Natural killer cell treated with Interleukin-12 subunit alpha and Interleukin-12 subunit beta and Interleukin-15 and Interleukin-18, amount 100 ng/mL, for 72 hours (primary cell): ENCODE measurements at regions not wholly inside any gene's neighbourhood (a gene's known extent, or its start where the extent isn't known, plus 50 kb on each side); places are given as distances from the start of the nearest gene placed in this dataset.

Experiments used
- ATAC-seq, 2 donors: fragments of 150-1000 bp; cut with Tn5 transposase in 1 of 2; sonication (Bioruptor Pico), chemical (Tn5 transposase) in 1 of 2; 2 replicates each; pipeline ENCODE4 v1.10.0; 2021
- DNase-seq: peaks from one replicate; pipeline ENCODE4 v3.0.0; 2022; ENCODE audit warnings: low spot score
- H3K27ac Mint-ChIP-seq, 2 donors: 1 replicate in 1 of 2; 2 replicates in 1 of 2; pipeline ENCODE4 v1.8.0; 2022; ENCODE audit warnings: mixed read lengths in 2 of 2, mild to moderate bottlenecking in 1 of 2, moderate library complexity in 1 of 2
- H3K27me3 Mint-ChIP-seq, 2 donors: 1 replicate in 1 of 2; 2 replicates in 1 of 2; pipeline ENCODE4 v1.8.0; 2022; ENCODE audit warnings: mixed read lengths in 2 of 2
- H3K36me3 Mint-ChIP-seq: one replicate; pipeline ENCODE4 v1.8.0; 2022; ENCODE audit warnings: mixed read lengths
- H3K4me1 Mint-ChIP-seq, 2 donors: 1 replicate in 1 of 2; 2 replicates in 1 of 2; pipeline ENCODE4 v1.8.0; 2022; ENCODE audit warnings: low read depth in 2 of 2, mixed read lengths in 2 of 2, mild to moderate bottlenecking in 1 of 2
- H3K4me3 Mint-ChIP-seq: one replicate; pipeline ENCODE4 v1.8.0; 2022; ENCODE audit warnings: mixed read lengths
- H3K9me3 Mint-ChIP-seq: 2 replicates; pipeline ENCODE4 v1.8.0; 2022; ENCODE audit warnings: mixed read lengths

- DNase-seq (no peak), ATAC-seq (no peak)
- Mint-ChIP-seq H3K27ac (no peak overlapping the region), H3K4me1 (no peaks in the 10 kb centered on the region), H3K27me3 (peaks cover 0 to 2% of the 10 kb centered on the region in 2 donors), H3K9me3 (peaks cover under 1% of the 10 kb centered on the region), H3K4me3 (no peak overlapping the region), H3K36me3 (no peaks in the 10 kb centered on the region)
Measured at GRCh38 chr10:8951440-8952089, 897.1 kb downstream of the GATA3 start.

DNA sequence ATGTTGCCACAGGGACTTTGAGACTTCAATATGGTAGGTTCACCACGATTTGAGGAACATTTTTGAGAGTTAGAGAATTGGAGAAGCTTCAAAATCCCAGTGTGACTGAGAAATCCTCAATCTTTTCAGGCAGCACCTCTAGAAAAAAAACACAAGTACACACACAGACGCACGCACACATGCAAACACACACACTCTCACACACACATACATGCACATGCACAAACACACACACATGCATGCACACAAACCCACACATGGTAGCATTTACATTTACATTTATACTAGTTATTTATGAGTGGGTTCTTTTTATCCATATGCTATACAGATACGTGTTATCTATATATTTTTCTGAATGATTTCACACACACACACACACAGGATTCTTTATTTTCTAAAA lies 901.9 kb downstream of the GATA3 start:
- no peak for DNase-seq
- no peaks in the 10 kb centered on the region for H3K4me1 Mint-ChIP-seq
- H3K27ac Mint-ChIP-seq, result no peak overlapping the region
- H3K9me3 Mint-ChIP-seq, result no peaks in the 10 kb centered on the region
- peaks cover 0 to 2% of the 10 kb centered on the region in 2 donors for H3K27me3 Mint-ChIP-seq
- no peak for ATAC-seq
- no peak overlapping the region for H3K4me3 Mint-ChIP-seq
- no peaks in the 10 kb centered on the region for H3K36me3 Mint-ChIP-seq

DNA sequence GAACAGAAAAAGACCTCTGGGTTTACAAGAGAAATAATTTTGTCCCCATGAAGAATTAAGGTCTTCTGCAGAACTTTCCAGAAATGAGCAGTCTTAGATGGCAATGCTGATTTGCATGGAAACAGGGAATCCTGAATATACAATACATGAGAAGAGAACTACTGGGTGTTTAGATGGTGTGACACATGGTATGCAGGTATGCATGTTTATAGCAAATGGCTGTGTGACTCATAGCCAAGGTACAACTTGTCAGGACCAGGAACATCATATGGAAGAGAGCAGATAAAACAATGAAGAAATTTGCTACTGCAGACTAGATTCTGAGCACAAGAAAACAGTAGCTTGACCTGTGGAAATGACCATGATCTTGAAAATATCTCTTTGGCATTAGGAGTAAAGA lies 907.8 kb downstream of the GATA3 start:
- no peak overlapping the region for H3K27ac Mint-ChIP-seq
- ATAC-seq (no peak), DNase-seq (no peak)
- H3K4me3 Mint-ChIP-seq, result no peak overlapping the region
- H3K9me3 Mint-ChIP-seq, result peaks cover 5% of the 10 kb centered on the region
- H3K4me1 Mint-ChIP-seq, result no peaks in the 10 kb centered on the region
- no peaks in the 10 kb centered on the region for H3K36me3 Mint-ChIP-seq
- H3K27me3 Mint-ChIP-seq, result peaks cover 4 to 6% of the 10 kb centered on the region in 2 donors

DNA sequence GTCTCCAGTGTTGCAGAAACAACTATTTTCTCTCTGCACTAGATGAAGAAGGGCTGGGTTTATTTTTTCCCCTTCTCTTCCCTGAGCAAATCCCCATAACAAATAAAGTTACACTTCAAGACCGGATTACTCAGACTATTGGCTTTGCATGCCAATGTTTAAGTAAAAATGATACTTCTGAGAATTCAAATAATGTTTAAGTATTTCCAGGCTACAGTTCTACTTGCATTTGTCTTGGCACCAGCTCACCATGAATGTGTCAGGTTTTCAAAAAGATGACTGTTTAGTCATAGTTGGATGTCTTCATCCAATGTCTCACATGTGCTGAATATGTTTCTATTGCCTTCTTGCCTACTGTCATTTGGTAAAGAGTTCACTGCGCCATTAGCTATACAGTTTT lies 912.6 kb downstream of the GATA3 start:
- peaks cover 4% of the 10 kb centered on the region for H3K9me3 Mint-ChIP-seq
- no peaks in the 10 kb centered on the region for H3K36me3 Mint-ChIP-seq
- DNase-seq (no peak), ATAC-seq (no peak)
- H3K27me3 Mint-ChIP-seq, result peaks cover 12 to 17% of the 10 kb centered on the region in 2 donors
- H3K27ac Mint-ChIP-seq, result no peak overlapping the region
- H3K4me1 Mint-ChIP-seq, result no peaks in the 10 kb centered on the region
- H3K4me3 Mint-ChIP-seq, result no peak overlapping the region

GRCh38 chr10:8969853-8970252 lies 915.4 kb downstream of the GATA3 start:
- H3K9me3 Mint-ChIP-seq, result no peaks in the 10 kb centered on the region
- ATAC-seq (no peak), DNase-seq (no peak)
- H3K4me3 Mint-ChIP-seq, result no peak overlapping the region
- no peaks in the 10 kb centered on the region for H3K4me1 Mint-ChIP-seq
- H3K27me3 Mint-ChIP-seq, result peaks cover 9 to 13% of the 10 kb centered on the region in 2 donors
- no peaks in the 10 kb centered on the region for H3K36me3 Mint-ChIP-seq
- H3K27ac Mint-ChIP-seq, result no peak overlapping the region

- Mint-ChIP-seq H3K9me3 (no peaks in the 10 kb centered on the region), H3K27me3 (peaks cover 7 to 16% of the 10 kb centered on the region in 2 donors), H3K4me3 (no peak overlapping the region), H3K36me3 (no peaks in the 10 kb centered on the region), H3K4me1 (no peaks in the 10 kb centered on the region), H3K27ac (no peak overlapping the region)
- ATAC-seq (no peak), DNase-seq (no peak)
Measured at GRCh38 chr10:8975535-8975934, 921.0 kb downstream of the GATA3 start.

DNA sequence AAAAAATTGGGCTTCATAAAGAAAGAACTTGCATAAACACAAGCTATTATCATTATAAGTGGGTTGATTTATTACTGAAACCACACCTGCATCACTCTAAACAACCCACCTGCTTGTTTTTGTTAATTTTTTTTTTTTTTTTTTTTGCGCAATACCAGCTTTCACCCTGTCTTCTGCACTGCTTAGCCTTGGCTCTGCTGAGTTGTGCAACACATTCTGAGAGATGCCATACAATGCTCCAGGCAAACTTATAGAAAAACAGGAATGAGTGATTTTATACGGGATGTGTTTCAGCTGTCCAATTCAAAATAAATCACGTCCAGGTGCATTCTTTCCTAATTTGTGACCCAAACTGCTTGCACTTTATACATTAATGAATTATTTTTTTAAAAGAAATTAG lies 923.6 kb downstream of the GATA3 start:
- H3K4me3 Mint-ChIP-seq, result no peak overlapping the region
- no peak overlapping the region for H3K27ac Mint-ChIP-seq
- H3K27me3 Mint-ChIP-seq, result peaks cover 5 to 11% of the 10 kb centered on the region in 2 donors
- no peaks in the 10 kb centered on the region for H3K4me1 Mint-ChIP-seq
- DNase-seq (no peak), ATAC-seq (no peak)
- H3K9me3 Mint-ChIP-seq, result no peaks in the 10 kb centered on the region
- H3K36me3 Mint-ChIP-seq, result no peaks in the 10 kb centered on the region

- Mint-ChIP-seq H3K4me3 (no peak overlapping the region), H3K27me3 (peaks cover 5 to 11% of the 10 kb centered on the region in 2 donors), H3K27ac (no peak overlapping the region), H3K9me3 (no peaks in the 10 kb centered on the region), H3K4me1 (no peaks in the 10 kb centered on the region), H3K36me3 (no peaks in the 10 kb centered on the region)
- DNase-seq (no peak), ATAC-seq (no peak)
Measured at GRCh38 chr10:8979976-8980375, 925.5 kb downstream of the GATA3 start.

DNA sequence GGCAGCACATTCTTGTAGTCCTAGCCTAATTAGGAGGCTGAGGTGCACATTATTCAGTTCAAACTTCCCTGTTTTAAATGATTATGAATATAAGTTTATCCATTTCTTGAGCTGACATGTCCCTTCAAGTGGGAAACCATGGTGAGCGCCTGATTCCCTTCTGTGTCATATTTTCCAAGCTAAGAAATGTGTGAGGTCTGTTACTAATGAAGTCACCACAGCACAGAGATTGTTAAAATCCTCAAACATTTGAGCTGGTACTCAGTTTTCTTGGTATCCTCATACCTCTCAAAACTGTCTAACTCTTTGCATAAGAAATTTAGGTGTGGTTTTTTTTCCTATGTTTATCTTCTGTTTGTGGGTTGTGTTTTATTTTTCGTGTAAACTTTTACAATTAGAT lies 926.8 kb downstream of the GATA3 start:
- H3K4me1 Mint-ChIP-seq, result no peaks in the 10 kb centered on the region
- ATAC-seq (no peak), DNase-seq (no peak)
- no peak overlapping the region for H3K27ac Mint-ChIP-seq
- H3K9me3 Mint-ChIP-seq, result no peaks in the 10 kb centered on the region
- no peak overlapping the region for H3K4me3 Mint-ChIP-seq
- peaks cover under 1 to 3% of the 10 kb centered on the region in 2 donors for H3K27me3 Mint-ChIP-seq
- no peaks in the 10 kb centered on the region for H3K36me3 Mint-ChIP-seq

- ATAC-seq (no peak), DNase-seq (no peak)
- Mint-ChIP-seq H3K27ac (no peak overlapping the region), H3K36me3 (no peaks in the 10 kb centered on the region), H3K9me3 (no peaks in the 10 kb centered on the region), H3K4me3 (no peak overlapping the region), H3K4me1 (no peaks in the 10 kb centered on the region), H3K27me3 (no peaks in the 10 kb centered on the region)
Measured at GRCh38 chr10:8985651-8986050, 931.2 kb downstream of the GATA3 start.

- DNase-seq, result no peak
- no peak overlapping the region for H3K27ac Mint-ChIP-seq
- H3K27me3 Mint-ChIP-seq, result no peaks in the 10 kb centered on the region
- no peaks in the 10 kb centered on the region for H3K9me3 Mint-ChIP-seq
- H3K36me3 Mint-ChIP-seq, result no peaks in the 10 kb centered on the region
- no peak overlapping the region for H3K4me3 Mint-ChIP-seq
- no peaks in the 10 kb centered on the region for H3K4me1 Mint-ChIP-seq
- no peak for ATAC-seq
Measured at GRCh38 chr10:8986975-8987374, 932.5 kb downstream of the GATA3 start.

DNA sequence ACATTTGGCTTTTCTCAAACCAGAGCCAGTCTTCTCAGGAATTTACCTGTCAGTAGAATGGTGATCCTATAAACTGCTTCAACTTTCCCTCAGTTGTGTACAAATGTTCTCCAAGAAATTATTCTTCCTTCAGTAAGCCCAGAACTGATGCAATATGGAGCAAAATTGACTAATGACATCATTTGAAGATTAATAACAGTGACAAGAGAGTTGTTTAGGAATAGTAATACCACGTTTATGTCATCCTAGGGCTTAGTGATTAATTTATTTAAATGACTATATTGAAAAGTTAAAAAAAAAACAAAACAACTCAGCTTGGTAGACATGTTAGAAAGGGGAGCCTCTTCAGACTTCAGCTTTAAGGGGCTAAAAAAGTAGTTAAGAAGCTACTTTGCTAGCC lies 933.2 kb downstream of the GATA3 start:
- no peak for ATAC-seq
- Mint-ChIP-seq H3K4me1 (no peaks in the 10 kb centered on the region), H3K27ac (no peak overlapping the region), H3K9me3 (no peaks in the 10 kb centered on the region), H3K36me3 (no peaks in the 10 kb centered on the region), H3K4me3 (no peak overlapping the region), H3K27me3 (no peaks in the 10 kb centered on the region)
- DNase-seq, result no peak

GRCh38 chr10:8990280-8990987 lies 935.9 kb downstream of the GATA3 start:
- no peak for ATAC-seq
- no peak for DNase-seq
- Mint-ChIP-seq H3K9me3 (no peaks in the 10 kb centered on the region), H3K4me3 (no peak overlapping the region), H3K27me3 (peaks cover 0 to 6% of the 10 kb centered on the region in 2 donors), H3K27ac (no peak overlapping the region), H3K36me3 (no peaks in the 10 kb centered on the region), H3K4me1 (no peaks in the 10 kb centered on the region)

DNA sequence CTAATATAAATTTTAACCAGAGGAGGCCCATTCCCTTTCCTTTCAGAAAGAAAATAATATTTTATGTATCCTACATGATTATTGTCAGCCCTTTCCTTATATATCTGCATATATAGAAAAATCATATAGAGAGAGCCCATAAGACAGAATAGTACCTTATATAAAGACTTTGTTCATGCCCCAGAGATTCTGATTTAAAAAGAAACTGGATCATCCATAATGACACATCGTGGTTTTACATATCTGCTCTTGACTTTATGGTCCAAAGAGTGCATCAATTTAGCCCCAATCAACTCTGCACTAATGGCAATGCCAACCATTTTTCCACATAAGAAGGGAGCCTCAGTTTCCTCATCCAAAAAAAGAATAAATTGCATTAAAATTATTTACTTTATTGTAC lies 937.5 kb downstream of the GATA3 start:
- H3K27ac Mint-ChIP-seq, result no peak overlapping the region
- no peaks in the 10 kb centered on the region for H3K36me3 Mint-ChIP-seq
- no peaks in the 10 kb centered on the region for H3K9me3 Mint-ChIP-seq
- no peak for DNase-seq
- peaks cover 0 to 6% of the 10 kb centered on the region in 2 donors for H3K27me3 Mint-ChIP-seq
- ATAC-seq, result no peak
- H3K4me3 Mint-ChIP-seq, result no peak overlapping the region
- H3K4me1 Mint-ChIP-seq, result no peaks in the 10 kb centered on the region

DNA sequence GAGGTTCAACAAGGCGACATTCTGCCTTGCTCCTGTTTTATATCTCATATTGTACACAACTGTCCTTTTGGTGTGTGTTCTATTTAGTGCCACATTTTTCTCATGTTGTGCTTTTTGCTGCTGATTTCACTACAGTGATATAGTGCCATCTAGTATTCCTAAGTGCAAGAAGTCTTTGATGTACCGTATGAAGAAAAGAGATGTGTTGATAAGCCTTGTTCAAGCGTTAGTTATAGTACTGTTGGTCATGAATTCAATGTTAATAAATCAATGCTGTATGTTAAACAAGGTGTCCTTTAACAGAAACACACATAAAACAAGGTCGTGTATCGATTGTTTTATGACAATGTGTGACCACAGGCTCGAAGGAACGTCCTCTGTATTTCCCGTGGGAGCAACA lies 939.4 kb downstream of the GATA3 start:
- Mint-ChIP-seq H3K4me1 (no peaks in the 10 kb centered on the region), H3K27ac (no peak overlapping the region), H3K36me3 (no peaks in the 10 kb centered on the region), H3K27me3 (peaks cover 6 to 18% of the 10 kb centered on the region in 2 donors), H3K9me3 (no peaks in the 10 kb centered on the region), H3K4me3 (no peak overlapping the region)
- no peak for DNase-seq
- no peak for ATAC-seq
